ENCODE measurements at regions not wholly inside any gene's neighbourhood (a gene's known extent, or its start where the extent isn't known, plus 50 kb on each side); places are given as distances from the start of the nearest gene placed in this dataset.

DNA sequence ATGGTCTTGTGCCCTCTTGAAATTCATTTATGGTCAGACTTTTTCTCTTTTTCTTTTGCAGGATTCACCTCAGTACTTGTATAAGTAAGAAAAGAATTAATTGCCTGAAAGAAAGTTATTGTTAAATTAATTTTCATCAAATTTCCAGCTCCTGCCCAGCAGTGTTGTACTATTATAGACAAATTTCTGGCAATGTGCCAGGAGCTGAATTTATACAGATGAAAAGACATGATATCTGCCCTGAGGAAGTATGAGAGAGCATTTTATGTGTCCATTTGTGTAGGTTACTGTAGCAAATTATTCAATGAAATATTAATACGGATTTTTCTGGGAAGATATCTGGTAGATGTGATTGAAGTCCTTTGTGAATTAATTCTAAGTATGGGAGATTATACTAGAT lies 2371.5 kb upstream of the TENM3 start:
- TF ChIP-seq HDAC2 (IDR thresholded peaks at IDR 0.05): no peak
- no peak for TF ChIP-seq EZH2 (IDR thresholded peaks at IDR 0.05; ENCODE audit: borderline replicate concordance, control insufficient read depth, low read depth, low read length)
- no peak for TF ChIP-seq ETV6 (conservative IDR thresholded peaks at IDR 0.05 in 1 of 2, IDR thresholded peaks at IDR 0.05 in 1 of 2; ENCODE audit: borderline replicate concordance in 1 of 2, low read depth in 1 of 2)
- TF ChIP-seq, protein P1, sequence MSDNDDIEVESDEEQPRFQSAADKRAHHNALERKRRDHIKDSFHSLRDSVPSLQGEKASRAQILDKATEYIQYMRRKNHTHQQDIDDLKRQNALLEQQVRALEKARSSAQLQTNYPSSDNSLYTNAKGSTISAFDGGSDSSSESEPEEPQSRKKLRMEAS (IDR thresholded peaks at IDR 0.05; ENCODE audit: low read depth, low read length): no peak
- no peak for TF ChIP-seq CREM (IDR thresholded peaks at IDR 0.05; ENCODE audit: low read depth)
- TF ChIP-seq PAX8 (IDR thresholded peaks at IDR 0.05): no peak
- TF ChIP-seq SPI1 (IDR thresholded peaks at IDR 0.05; ENCODE audit: borderline replicate concordance, insufficient read depth, low read depth, low read length): no peak
- TF ChIP-seq, protein P2, sequence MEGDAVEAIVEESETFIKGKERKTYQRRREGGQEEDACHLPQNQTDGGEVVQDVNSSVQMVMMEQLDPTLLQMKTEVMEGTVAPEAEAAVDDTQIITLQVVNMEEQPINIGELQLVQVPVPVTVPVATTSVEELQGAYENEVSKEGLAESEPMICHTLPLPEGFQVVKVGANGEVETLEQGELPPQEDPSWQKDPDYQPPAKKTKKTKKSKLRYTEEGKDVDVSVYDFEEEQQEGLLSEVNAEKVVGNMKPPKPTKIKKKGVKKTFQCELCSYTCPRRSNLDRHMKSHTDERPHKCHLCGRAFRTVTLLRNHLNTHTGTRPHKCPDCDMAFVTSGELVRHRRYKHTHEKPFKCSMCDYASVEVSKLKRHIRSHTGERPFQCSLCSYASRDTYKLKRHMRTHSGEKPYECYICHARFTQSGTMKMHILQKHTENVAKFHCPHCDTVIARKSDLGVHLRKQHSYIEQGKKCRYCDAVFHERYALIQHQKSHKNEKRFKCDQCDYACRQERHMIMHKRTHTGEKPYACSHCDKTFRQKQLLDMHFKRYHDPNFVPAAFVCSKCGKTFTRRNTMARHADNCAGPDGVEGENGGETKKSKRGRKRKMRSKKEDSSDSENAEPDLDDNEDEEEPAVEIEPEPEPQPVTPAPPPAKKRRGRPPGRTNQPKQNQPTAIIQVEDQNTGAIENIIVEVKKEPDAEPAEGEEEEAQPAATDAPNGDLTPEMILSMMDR (IDR thresholded peaks at IDR 0.05 in 2 of 3, conservative IDR thresholded peaks at IDR 0.05 in 1 of 3; ENCODE audit: control insufficient read depth in 2 of 3, extremely low read depth in 1 of 3, insufficient read depth in 1 of 3, low read depth in 3 of 3, low read length in 3 of 3): no peak
- TF ChIP-seq EGR1 (IDR thresholded peaks at IDR 0.05; ENCODE audit: borderline replicate concordance in 1 of 2, low read depth in 2 of 2, low read length in 2 of 2): no peak
- no peak for TF ChIP-seq SUZ12 (IDR thresholded peaks at IDR 0.05; ENCODE audit: unreplicated experiment)
- no peak for TF ChIP-seq MYC (IDR thresholded peaks at IDR 0.05; ENCODE audit: insufficient read depth, insufficient read length, insufficient replicate concordance, low read length, severe bottlenecking)
- no peak for TF ChIP-seq CEBPB (IDR thresholded peaks at IDR 0.05; ENCODE audit: borderline replicate concordance in 1 of 2, low read depth in 2 of 2, low read length in 2 of 2)
- TF ChIP-seq ZNF274 (IDR thresholded peaks at IDR 0.05; ENCODE audit: insufficient read depth, insufficient read length): no peak

All from GM12878 (cell line).